B cell (primary cell): ENCODE measurements at regions not wholly inside any gene's neighbourhood (a gene's known extent, or its start where the extent isn't known, plus 50 kb on each side); places are given as distances from the start of the nearest gene placed in this dataset.

Experiments
- ATAC-seq: fragments of 200-7000 bp; cut with Tn5 transposase; one replicate; pipeline ENCODE4 v1.10.0; 2021; ENCODE audit warnings: low read depth, mild to moderate bottlenecking, moderate number of reproducible peaks, moderate library complexity
- CTCF ChIA-PET: fragments of 350-600 bp; sonication (Branson Sonifier 250); formaldehyde crosslinking; loops from one replicate; lab custom pipeline; 2021; ENCODE audit warnings: antibody characterized with exemption, inconsistent platforms; lab: Charles Lee
- POLR2A ChIA-PET: fragments of 350-600 bp; sonication (Branson Sonifier 250); formaldehyde crosslinking; loops from one replicate; lab custom pipeline; 2021; ENCODE audit warnings: antibody characterized with exemption; lab: Charles Lee
- DNase-seq: peaks from one replicate; pipeline ENCODE4 v3.0.0; 2013
- H2AFZ ChIP-seq: 2 replicates; pipeline ENCODE4 v1.6.1; 2012; ENCODE audit warnings: mild to moderate bottlenecking, low read depth, low read length; ENCODE audit not compliant: insufficient read depth, poor library complexity, severe bottlenecking
- H3K27ac ChIP-seq, 2 donors: 1 replicate in 1 of 2; 2 replicates in 1 of 2; pipeline ENCODE4 v1.5.1; 2012 to 2013; ENCODE audit warnings: low read length in 2 of 2, mild to moderate bottlenecking in 2 of 2, moderate library complexity in 1 of 2
- H3K27me3 ChIP-seq, 4 experiments: fragments of 200-600 bp in 1 of 4; sonication (generic) in 1 of 4; replicated peaks in 1 of 4; 1 replicate in 2 of 4; 2 replicates in 2 of 4; pipeline versions ENCODE4 v1.6.1 to v1.7.0; 2013 to 2016; ENCODE audit warnings: low read length in 3 of 4, mild to moderate bottlenecking in 2 of 4, mixed read lengths in 1 of 4, moderate library complexity in 1 of 4; ENCODE audit not compliant: insufficient read depth in 4 of 4, control insufficient read depth in 3 of 4; ENCODE audit errors: control extremely low read depth in 1 of 4
- H3K36me3 ChIP-seq, 2 experiments: replicated peaks in 1 of 2; 1 replicate in 1 of 2; 2 replicates in 1 of 2; pipeline versions ENCODE4 v1.6.1 to v1.7.1; 2013; ENCODE audit warnings: low read length in 1 of 2; ENCODE audit not compliant: insufficient read depth in 2 of 2, control insufficient read depth in 1 of 2; ENCODE audit errors: control extremely low read depth in 1 of 2, extremely low read depth in 1 of 2
- H3K4me1 ChIP-seq, 2 donors: fragments of 200-600 bp in 1 of 2; sonication (generic) in 1 of 2; 1 replicate in 1 of 2; 2 replicates in 1 of 2; pipeline versions ENCODE4 v1.5.1 to v1.6.1; 2013 to 2017; ENCODE audit warnings: low read length in 2 of 2; ENCODE audit not compliant: control insufficient read depth in 2 of 2, insufficient read depth in 2 of 2
- H3K4me2 ChIP-seq: replicated peaks from 2 replicates; pipeline ENCODE3; 2012; ENCODE audit warnings: mild to moderate bottlenecking, low read depth, low read length; ENCODE audit not compliant: poor library complexity, severe bottlenecking
- H3K4me3 ChIP-seq, 5 experiments: fragments of 200-600 bp in 1 of 5; sonication (generic) in 1 of 5; 1 replicate in 3 of 5; 2 replicates in 2 of 5; pipeline versions ENCODE4 v1.5.1 to v1.7.0; 2011 to 2016; ENCODE audit warnings: low read length in 4 of 5, mild to moderate bottlenecking in 4 of 5, low read depth in 2 of 5, control low read depth in 1 of 5, moderate library complexity in 1 of 5; ENCODE audit not compliant: insufficient read depth in 1 of 5; ENCODE audit errors: control extremely low read depth in 1 of 5, extremely low read depth in 1 of 5
- H3K79me2 ChIP-seq: fragments of 200-600 bp; sonication (generic); one replicate; pipeline ENCODE4 v1.6.0; 2016; ENCODE audit warnings: low read length; ENCODE audit not compliant: control insufficient read depth, insufficient read depth
- H3K9ac ChIP-seq: fragments of 200-600 bp; sonication (generic); 2 replicates; pipeline ENCODE4 v1.6.1; 2017; ENCODE audit warnings: mild to moderate bottlenecking, low read length, moderate library complexity
- H3K9me3 ChIP-seq, 3 donors: one replicate each; pipeline versions ENCODE4 v1.6.1 to v1.7.1; 2013; ENCODE audit warnings: low read length in 2 of 3; ENCODE audit not compliant: control insufficient read depth in 2 of 3, insufficient read depth in 1 of 3; ENCODE audit errors: control extremely low read depth in 1 of 3
- H4K20me1 ChIP-seq: 2 replicates; pipeline ENCODE4 v1.6.0; 2012; ENCODE audit warnings: mild to moderate bottlenecking, low read length; ENCODE audit not compliant: insufficient read depth, control insufficient read depth, poor library complexity, severe bottlenecking
- H3K27ac Mint-ChIP-seq: one replicate; pipeline ENCODE4 v1.8.0; 2021; ENCODE audit warnings: mixed read lengths
- H3K27me3 Mint-ChIP-seq: one replicate; pipeline ENCODE4 v1.8.0; 2021; ENCODE audit warnings: mixed read lengths
- H3K4me1 Mint-ChIP-seq: one replicate; pipeline ENCODE4 v1.8.0; 2021; ENCODE audit warnings: mixed read lengths
- H3K4me3 Mint-ChIP-seq: one replicate; pipeline ENCODE4 v1.8.0; 2021; ENCODE audit warnings: mixed read lengths
- H3K9me3 Mint-ChIP-seq: one replicate; pipeline ENCODE4 v1.8.0; 2022; ENCODE audit warnings: mixed read lengths; ENCODE audit not compliant: insufficient read depth
- CTCF ChIP-seq: fragments of 200-600 bp; IDR thresholded peaks from one replicate; pipeline ENCODE4 v1.8.0; 2022; ENCODE audit warnings: antibody characterized with exemption, mild to moderate bottlenecking
- EZH2 ChIP-seq: IDR thresholded peaks from 2 replicates; pipeline ENCODE4 v1.6.1; 2012; ENCODE audit warnings: borderline replicate concordance, low read depth, mild to moderate bottlenecking, moderate library complexity, low read length; ENCODE audit not compliant: insufficient read depth, poor library complexity, severe bottlenecking
- WGBS: methylation state at CpG from one replicate; pipeline ENCODE4 v1.1.5; 2013; ENCODE audit warnings: missing lambda C conversion rate; ENCODE audit not compliant: insufficient coverage; 5-methylcytosine and 5-hydroxymethylcytosine counted together
- intact Hi-C: fragments of 100-400 bp; cut with micrococcal nuclease; formaldehyde crosslinking; loops from one replicate; pipeline ENCODE4 v1.10.0; 2022

GRCh38 chr20:58097429-58097828 is 131.0 kb downstream of the ANKRD60 start:
- Histone ChIP-seq H3K9me3 (no peaks in the 10 kb centered on the region), H3K36me3 (no peaks in the 10 kb centered on the region), H3K79me2 (no peaks in the 10 kb centered on the region), H3K9ac (no peak overlapping the region), H3K27ac (no peak overlapping the region), H4K20me1 (no peaks in the 10 kb centered on the region), H3K4me1 (no peaks in the 10 kb centered on the region), H3K4me3 (no peak overlapping the region), H3K4me2 (no peak overlapping the region), H2AFZ (no peak overlapping the region), H3K27me3 (peaks cover 0 to 6% (median 1%) of the 10 kb centered on the region in 4 experiments)
- POLR2A ChIA-PET, result no interaction called here
- Mint-ChIP-seq H3K9me3 (no peaks in the 10 kb centered on the region), H3K4me3 (no peak overlapping the region), H3K4me1 (no peaks in the 10 kb centered on the region), H3K27me3 (peaks cover 19% of the 10 kb centered on the region), H3K27ac (no peak overlapping the region)
- DNase-seq (no peak), ATAC-seq (no peak)
- CTCF ChIA-PET, result no interaction called here
- 98% methylated on average over 4 of the region's 4 CpGs for WGBS
- no peak for TF ChIP-seq CTCF
- TF ChIP-seq EZH2, result no peak
- intact Hi-C loops, result no loop called here

- DNase-seq, result no peak
- POLR2A ChIA-PET, result no interaction called here
Measured at GRCh38 chr20:58096880-58097423, 131.5 kb downstream of the ANKRD60 start.

More at GRCh38 chr20:58096880-58097423, 131.5 kb downstream of the ANKRD60 start:
- no peak overlapping the region for H3K27ac ChIP-seq
- H3K27me3 ChIP-seq, result peaks cover 0 to 6% (median 1%) of the 10 kb centered on the region in 4 experiments
- no peak overlapping the region for H3K9ac ChIP-seq
- H3K4me2 ChIP-seq, result no peak overlapping the region
- CTCF ChIA-PET, result interaction anchor here (1.0 kb wide), 1 partner anchor 9 kb away, joined by 3 read pairs; no protein-coding TSS in a partner anchor
- Mint-ChIP-seq H3K4me1 (no peaks in the 10 kb centered on the region), H3K27ac (no peak overlapping the region), H3K9me3 (no peaks in the 10 kb centered on the region), H3K27me3 (peaks cover 23% of the 10 kb centered on the region), H3K4me3 (no peak overlapping the region)
- ATAC-seq, result no peak
- 73% methylated on average over 7 of the region's 8 CpGs for WGBS
- intact Hi-C loops, result no loop called here
- H3K4me1 ChIP-seq, result no peaks in the 10 kb centered on the region
- H3K79me2 ChIP-seq, result no peaks in the 10 kb centered on the region
- no peak overlapping the region for H3K4me3 ChIP-seq
- H4K20me1 ChIP-seq, result no peaks in the 10 kb centered on the region
- H2AFZ ChIP-seq, result no peak overlapping the region
- H3K36me3 ChIP-seq, result no peaks in the 10 kb centered on the region
- TF ChIP-seq EZH2 (no peak), CTCF (no peak)
- H3K9me3 ChIP-seq, result no peaks in the 10 kb centered on the region
